ENCODE measurements at regions not wholly inside any gene's neighbourhood (a gene's known extent, or its start where the extent isn't known, plus 50 kb on each side); places are given as distances from the start of the nearest gene placed in this dataset.
A peak's percentile ranks its signal among the peaks of the same experiment; 100 is the strongest.
"Not testable (repeated sequence)": the region's sequence is repeated elsewhere in the genome, so short reads cannot be mapped to it uniquely, and the experiment has no call there.

DNA sequence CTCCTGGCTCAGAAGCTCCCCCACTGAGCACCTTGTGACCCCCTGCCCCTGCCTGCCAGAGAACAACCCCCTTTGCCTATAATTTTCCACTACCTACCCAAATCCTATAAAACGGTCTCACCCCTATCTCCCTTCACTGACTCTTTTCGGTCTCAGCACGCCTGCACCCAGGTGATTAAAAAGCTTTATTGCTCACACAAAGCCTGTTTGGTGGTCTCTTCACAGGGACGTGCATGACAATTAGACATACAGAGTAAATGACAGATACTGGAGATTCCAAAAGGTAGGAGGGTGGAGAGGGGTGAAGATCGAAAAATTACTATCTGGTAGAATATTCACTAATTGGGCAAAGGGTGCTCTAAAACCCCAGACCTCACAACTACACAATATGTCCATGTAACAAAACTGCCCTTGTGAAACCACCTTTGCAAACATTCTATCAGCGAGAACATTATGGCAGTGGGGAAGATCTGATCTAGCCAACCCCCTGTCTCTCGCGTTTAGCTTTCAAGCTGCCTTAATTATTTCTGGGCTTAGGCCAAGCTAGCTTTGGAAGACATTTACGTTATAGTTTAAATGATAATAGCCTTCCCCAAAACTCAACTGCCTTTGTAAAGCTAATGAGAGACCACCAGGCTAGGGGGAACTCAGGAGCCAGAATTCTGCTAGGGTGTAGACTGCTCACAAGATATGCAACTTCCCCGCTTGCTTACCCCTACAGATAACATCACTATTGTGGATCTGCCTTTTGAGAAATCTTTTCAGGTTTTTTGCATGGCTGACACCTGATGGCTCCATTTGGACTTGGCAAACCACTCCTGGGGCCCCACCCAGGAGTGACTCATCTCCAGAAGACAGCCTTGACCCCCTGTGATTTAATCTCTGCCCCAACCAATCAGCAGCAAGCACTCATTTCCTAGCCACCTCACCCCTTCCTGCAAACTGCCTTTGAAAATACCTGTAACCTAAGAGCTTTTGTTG lies 1534.0 kb upstream of the SPRY2 start:
- H3K27ac ChIP-seq (ENCODE audit: poor library complexity, severe bottlenecking) = no peak overlapping the region
- TF ChIP-seq, protein P1, sequence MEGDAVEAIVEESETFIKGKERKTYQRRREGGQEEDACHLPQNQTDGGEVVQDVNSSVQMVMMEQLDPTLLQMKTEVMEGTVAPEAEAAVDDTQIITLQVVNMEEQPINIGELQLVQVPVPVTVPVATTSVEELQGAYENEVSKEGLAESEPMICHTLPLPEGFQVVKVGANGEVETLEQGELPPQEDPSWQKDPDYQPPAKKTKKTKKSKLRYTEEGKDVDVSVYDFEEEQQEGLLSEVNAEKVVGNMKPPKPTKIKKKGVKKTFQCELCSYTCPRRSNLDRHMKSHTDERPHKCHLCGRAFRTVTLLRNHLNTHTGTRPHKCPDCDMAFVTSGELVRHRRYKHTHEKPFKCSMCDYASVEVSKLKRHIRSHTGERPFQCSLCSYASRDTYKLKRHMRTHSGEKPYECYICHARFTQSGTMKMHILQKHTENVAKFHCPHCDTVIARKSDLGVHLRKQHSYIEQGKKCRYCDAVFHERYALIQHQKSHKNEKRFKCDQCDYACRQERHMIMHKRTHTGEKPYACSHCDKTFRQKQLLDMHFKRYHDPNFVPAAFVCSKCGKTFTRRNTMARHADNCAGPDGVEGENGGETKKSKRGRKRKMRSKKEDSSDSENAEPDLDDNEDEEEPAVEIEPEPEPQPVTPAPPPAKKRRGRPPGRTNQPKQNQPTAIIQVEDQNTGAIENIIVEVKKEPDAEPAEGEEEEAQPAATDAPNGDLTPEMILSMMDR (IDR thresholded peaks at IDR 0.05; ENCODE audit: poor library complexity, severe bottlenecking) = no peak
- DNase-seq (ENCODE audit: low spot score) (no peak), ATAC-seq (ENCODE audit: low read depth) (no peak)
- H3K27me3 ChIP-seq (ENCODE audit: insufficient read depth, poor library complexity, severe bottlenecking) = no peaks in the 10 kb centered on the region
- H3K9me3 ChIP-seq (ENCODE audit: severe bottlenecking) = no peaks in the 10 kb centered on the region
- no peaks in the 10 kb centered on the region for H3K4me1 ChIP-seq (ENCODE audit: insufficient read depth, poor library complexity, severe bottlenecking)
- no peaks in the 10 kb centered on the region for H3K36me3 ChIP-seq (ENCODE audit: low read depth)
- H3K4me3 ChIP-seq (ENCODE audit: severe bottlenecking) = no peak overlapping the region

DNA sequence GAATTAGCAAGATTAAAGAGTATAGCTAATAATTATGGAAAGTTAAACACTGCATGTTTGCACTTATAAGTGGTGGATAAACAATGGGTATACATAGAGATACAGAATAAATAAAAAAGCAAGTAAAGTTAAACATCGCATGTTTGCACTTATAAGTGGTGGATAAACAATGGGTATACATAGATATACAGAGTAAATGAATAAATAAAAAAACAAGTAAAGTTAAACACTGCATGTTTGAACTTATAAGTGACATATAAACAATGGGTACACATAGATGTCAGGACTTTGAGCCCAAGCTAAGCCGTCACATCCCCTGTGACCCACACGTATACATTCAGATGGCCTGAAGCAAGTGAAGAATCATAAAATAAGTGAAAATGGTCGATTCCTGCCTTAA lies 1533.3 kb upstream of the SPRY2 start:
- Histone ChIP-seq H3K4me1 (ENCODE audit: insufficient read depth, poor library complexity, severe bottlenecking) (no peaks in the 10 kb centered on the region), H3K9me3 (ENCODE audit: severe bottlenecking) (no peaks in the 10 kb centered on the region), H3K27me3 (ENCODE audit: insufficient read depth, poor library complexity, severe bottlenecking) (no peaks in the 10 kb centered on the region), H3K36me3 (ENCODE audit: low read depth) (no peaks in the 10 kb centered on the region), H3K27ac (ENCODE audit: poor library complexity, severe bottlenecking) (no peak overlapping the region), H3K4me3 (ENCODE audit: severe bottlenecking) (no peak overlapping the region)
- DNase-seq (ENCODE audit: low spot score) = no peak
- ATAC-seq (ENCODE audit: low read depth) = no peak
- TF ChIP-seq, protein P1 (IDR thresholded peaks at IDR 0.05; ENCODE audit: poor library complexity, severe bottlenecking) = no peak

GRCh38 chr13:81872581-81872980 lies 1531.7 kb upstream of the SPRY2 start:
- DNase-seq (ENCODE audit: low spot score) (no peak), ATAC-seq (ENCODE audit: low read depth) (no peak; the same call in 2 of the 3 replicates)
- Histone ChIP-seq H3K36me3 (ENCODE audit: low read depth) (no peaks in the 10 kb centered on the region), H3K27me3 (ENCODE audit: insufficient read depth, poor library complexity, severe bottlenecking) (no peaks in the 10 kb centered on the region), H3K4me1 (ENCODE audit: insufficient read depth, poor library complexity, severe bottlenecking) (no peaks in the 10 kb centered on the region), H3K9me3 (ENCODE audit: severe bottlenecking) (no peaks in the 10 kb centered on the region), H3K27ac (ENCODE audit: poor library complexity, severe bottlenecking) (no peak overlapping the region), H3K4me3 (ENCODE audit: severe bottlenecking) (no peak overlapping the region)
- TF ChIP-seq, protein P1 (IDR thresholded peaks at IDR 0.05; ENCODE audit: poor library complexity, severe bottlenecking) = peak; percentile 43

DNA sequence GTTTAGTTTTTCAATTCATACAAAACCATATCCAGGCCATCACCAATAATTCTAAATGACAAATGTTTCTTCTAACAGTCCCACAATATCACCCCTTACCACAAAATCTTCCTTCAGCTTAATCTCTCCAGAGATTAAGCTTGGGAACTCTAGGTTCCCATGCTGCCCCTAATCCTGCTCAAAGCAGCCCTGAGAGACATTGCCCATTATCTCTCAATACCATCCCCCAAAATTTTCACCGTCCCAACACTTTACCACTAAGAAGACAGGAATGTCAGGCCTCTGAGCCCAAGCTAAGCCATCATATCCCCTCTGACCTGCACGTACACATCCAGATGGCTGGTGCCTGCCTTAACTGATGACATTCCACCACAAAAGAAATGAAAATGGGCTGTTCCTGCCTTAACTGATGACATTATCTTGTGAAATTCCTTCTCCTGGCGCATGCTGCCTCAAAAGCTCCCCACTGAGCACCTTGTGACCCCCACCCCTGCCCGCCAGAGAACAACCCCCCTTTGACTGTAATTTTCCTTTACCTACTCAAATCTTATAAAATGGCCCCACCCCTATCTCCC lies 1530.9 kb upstream of the SPRY2 start:
- not testable (repeated sequence) for H3K27ac ChIP-seq (ENCODE audit: poor library complexity, severe bottlenecking); H3K36me3 ChIP-seq (ENCODE audit: low read depth); H3K4me1 ChIP-seq (ENCODE audit: insufficient read depth, poor library complexity, severe bottlenecking); ATAC-seq (ENCODE audit: low read depth); H3K9me3 ChIP-seq (ENCODE audit: severe bottlenecking); H3K4me3 ChIP-seq (ENCODE audit: severe bottlenecking); DNase-seq (ENCODE audit: low spot score); H3K27me3 ChIP-seq (ENCODE audit: insufficient read depth, poor library complexity, severe bottlenecking)

DNA sequence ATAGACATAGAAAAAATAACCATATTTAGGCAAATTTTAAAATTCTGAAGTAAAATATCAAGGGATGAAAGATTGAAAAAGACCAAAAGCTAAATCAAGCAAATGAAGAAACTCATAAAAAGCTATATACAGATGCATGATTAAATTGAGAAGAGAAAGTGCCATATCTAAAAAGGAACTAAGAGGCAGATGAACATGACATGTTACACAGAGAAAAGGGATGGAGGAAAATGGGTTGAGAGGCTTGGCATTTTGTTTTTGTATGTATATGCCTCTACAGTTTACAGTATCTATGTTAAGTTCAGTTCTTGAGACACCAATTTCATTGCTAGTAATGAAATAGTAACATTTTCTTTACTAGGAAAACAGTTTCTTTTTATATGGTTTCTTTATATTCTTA lies 1507.4 kb upstream of the SPRY2 start:
- no peaks in the 10 kb centered on the region for H3K36me3 ChIP-seq (ENCODE audit: low read depth)
- H3K9me3 ChIP-seq (ENCODE audit: severe bottlenecking) = no peaks in the 10 kb centered on the region
- no peak overlapping the region for H3K27ac ChIP-seq (ENCODE audit: poor library complexity, severe bottlenecking)
- no peaks in the 10 kb centered on the region for H3K27me3 ChIP-seq (ENCODE audit: insufficient read depth, poor library complexity, severe bottlenecking)
- H3K4me1 ChIP-seq (ENCODE audit: insufficient read depth, poor library complexity, severe bottlenecking) = no peaks in the 10 kb centered on the region
- H3K4me3 ChIP-seq (ENCODE audit: severe bottlenecking) = no peak overlapping the region
- TF ChIP-seq, protein P1 (IDR thresholded peaks at IDR 0.05; ENCODE audit: poor library complexity, severe bottlenecking) = no peak
- ATAC-seq (ENCODE audit: low read depth) (no peak), DNase-seq (ENCODE audit: low spot score) (no peak)
